Left hindlimb (tissue), 1 donor: ENCODE measurements at regions not wholly inside any gene's neighbourhood (a gene's known extent, or its start where the extent isn't known, plus 50 kb on each side); places are given as distances from the start of the nearest gene placed in this dataset.
"Not testable (repeated sequence)": the region's sequence is repeated elsewhere in the genome, so short reads cannot be mapped to it uniquely, and the experiment has no call there.

Experiments
- DNase-seq: peaks from one replicate; pipeline ENCODE4 v3.0.0-alpha.2; 2018

GRCh38 chr3:18188491-18188890 is 236.6 kb downstream of the SATB1 start:
- no peak for DNase-seq

- no peak for DNase-seq
Measured at GRCh38 chr3:18185624-18186023, 239.5 kb downstream of the SATB1 start.

GRCh38 chr3:18182923-18183322 is 242.2 kb downstream of the SATB1 start:
- DNase-seq, result not testable (repeated sequence)

GRCh38 chr3:18179521-18179920 is 245.6 kb downstream of the SATB1 start:
- no peak for DNase-seq

- no peak for DNase-seq
Measured at GRCh38 chr3:18177271-18177670, 247.9 kb downstream of the SATB1 start.

- DNase-seq, result not testable (repeated sequence)
Measured at GRCh38 chr3:18173891-18174290, 251.2 kb downstream of the SATB1 start.

GRCh38 chr3:18159681-18160080 is 265.5 kb downstream of the SATB1 start:
- no peak for DNase-seq

- no peak for DNase-seq
Measured at GRCh38 chr3:18153571-18154173, 271.5 kb downstream of the SATB1 start.

GRCh38 chr3:18151199-18151598 is 273.9 kb downstream of the SATB1 start:
- no peak for DNase-seq

- no peak for DNase-seq
Measured at GRCh38 chr3:18149935-18150334, 275.2 kb downstream of the SATB1 start.

GRCh38 chr3:18149386-18149785 is 275.8 kb downstream of the SATB1 start:
- no peak for DNase-seq

GRCh38 chr3:18144571-18144970 is 280.6 kb downstream of the SATB1 start:
- no peak for DNase-seq

- no peak for DNase-seq
Measured at GRCh38 chr3:18143258-18143780, 281.8 kb downstream of the SATB1 start.

- no peak for DNase-seq
Measured at GRCh38 chr3:18137958-18138357, 287.2 kb downstream of the SATB1 start.

- DNase-seq, result no peak
Measured at GRCh38 chr3:18135060-18135814, 289.9 kb downstream of the SATB1 start.

GRCh38 chr3:18134386-18135059 is 290.6 kb downstream of the SATB1 start:
- DNase-seq, result no peak

GRCh38 chr3:18132991-18133390 is 292.1 kb downstream of the SATB1 start:
- no peak for DNase-seq

- DNase-seq, result no peak
Measured at GRCh38 chr3:18127859-18128681, 297.1 kb downstream of the SATB1 start.

GRCh38 chr3:18127174-18127858 is 297.8 kb downstream of the SATB1 start:
- no peak for DNase-seq

GRCh38 chr3:18126772-18127171 is 298.4 kb downstream of the SATB1 start:
- no peak for DNase-seq

- DNase-seq, result no peak
Measured at GRCh38 chr3:18124501-18124900, 300.6 kb downstream of the SATB1 start.

- no peak for DNase-seq
Measured at GRCh38 chr3:18122264-18122663, 302.9 kb downstream of the SATB1 start.
